Naive thymus-derived CD8-positive, alpha-beta T cell (primary cell): ENCODE measurements at regions not wholly inside any gene's neighbourhood (a gene's known extent, or its start where the extent isn't known, plus 50 kb on each side); places are given as distances from the start of the nearest gene placed in this dataset.

Experiments used
- ATAC-seq, 2 donors: fragments of 150-1000 bp; cut with Tn5 transposase in 1 of 2; sonication (Bioruptor Pico), chemical (Tn5 transposase) in 1 of 2; 1 replicate in 1 of 2; 2 replicates in 1 of 2; pipeline ENCODE4 v1.10.0; 2021; ENCODE audit warnings: mild to moderate bottlenecking in 2 of 2, moderate library complexity in 2 of 2
- POLR2A ChIA-PET: fragments of 350-600 bp; sonication (Branson Sonifier 250); formaldehyde crosslinking; loops from one replicate; lab custom pipeline; 2021; ENCODE audit warnings: antibody characterized with exemption; lab: Charles Lee
- DNase-seq, 10 donors: peaks; one replicate each; pipeline versions ENCODE4 v3.0.0 to v3.0.0-alpha.2; 2020 to 2022
- H3K27ac Mint-ChIP-seq, 10 donors: one replicate each; pipeline ENCODE4 v1.8.0; 2020 to 2022; ENCODE audit warnings: mild to moderate bottlenecking in 10 of 10, mixed read lengths in 10 of 10, moderate library complexity in 4 of 10, inconsistent platforms in 1 of 10
- H3K27me3 Mint-ChIP-seq, 5 donors: one replicate each; pipeline ENCODE4 v1.8.0; 2021 to 2022; ENCODE audit warnings: mixed read lengths in 5 of 5
- H3K36me3 Mint-ChIP-seq, 3 donors: one replicate each; pipeline ENCODE4 v1.8.0; 2020 to 2022; ENCODE audit warnings: mixed read lengths in 3 of 3, mild to moderate bottlenecking in 2 of 3, inconsistent platforms in 1 of 3
- H3K4me1 Mint-ChIP-seq, 4 donors: one replicate each; pipeline ENCODE4 v1.8.0; 2021 to 2022; ENCODE audit warnings: mixed read lengths in 4 of 4
- H3K4me3 Mint-ChIP-seq, 10 donors: one replicate each; pipeline ENCODE4 v1.8.0; 2020 to 2022; ENCODE audit warnings: mild to moderate bottlenecking in 10 of 10, mixed read lengths in 10 of 10, moderate library complexity in 6 of 10, inconsistent platforms in 1 of 10
- H3K9me3 Mint-ChIP-seq, 9 donors: one replicate each; pipeline ENCODE4 v1.8.0; 2020 to 2022; ENCODE audit warnings: mixed read lengths in 9 of 9, mild to moderate bottlenecking in 3 of 9, inconsistent platforms in 1 of 9, moderate library complexity in 1 of 9

DNA sequence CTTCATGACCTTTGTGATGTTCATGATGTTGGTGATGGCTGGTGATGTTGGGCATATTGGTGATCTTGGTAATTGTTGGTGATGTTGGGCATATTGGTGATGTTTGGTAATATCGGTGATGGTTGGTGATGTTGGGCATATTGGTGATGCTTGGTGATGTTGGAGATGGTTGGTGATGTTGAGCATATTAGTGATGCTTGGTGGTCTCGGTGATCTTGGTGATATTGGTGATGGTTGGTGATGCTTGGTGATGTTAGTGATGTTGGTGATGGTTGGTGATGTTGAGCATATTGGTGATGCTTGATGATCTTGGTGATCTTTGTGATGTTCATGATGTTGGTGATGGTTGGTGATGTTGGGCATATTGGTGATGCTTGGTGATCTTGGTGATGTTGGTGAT, 73.8 kb downstream of the IRX2 start:
- no peak for ATAC-seq
- H3K4me3 Mint-ChIP-seq, result no peak overlapping the region

DNA sequence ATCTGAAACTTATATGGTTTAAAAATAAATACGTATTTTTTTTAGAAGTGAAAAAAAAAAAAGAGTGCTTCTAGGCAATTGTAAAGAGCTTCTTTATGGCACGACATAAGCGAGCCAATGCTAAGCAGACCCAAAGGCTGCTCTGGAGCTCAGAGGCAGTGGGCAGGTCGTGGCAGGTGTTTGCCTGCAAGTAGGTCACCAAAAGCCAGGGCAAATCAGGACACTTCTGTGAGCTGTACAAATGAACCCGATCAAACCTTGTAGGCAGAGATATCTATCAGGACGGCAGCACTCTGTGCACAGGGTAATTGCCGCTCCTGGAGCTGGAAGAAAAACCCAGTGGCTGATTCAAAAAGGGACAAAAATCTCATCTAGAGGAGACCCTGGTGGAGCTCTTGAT, 75.9 kb downstream of the IRX2 start:
- Mint-ChIP-seq H3K4me3 (no peak overlapping the region), H3K36me3 (no peaks in the 10 kb centered on the region)
- POLR2A ChIA-PET, result no interaction called here

More for the DNA sequence above, 73.8 kb downstream of the IRX2 start:
- DNase-seq, result no peak
- Mint-ChIP-seq H3K4me1 (no peaks in the 10 kb centered on the region), H3K36me3 (no peaks in the 10 kb centered on the region), H3K27me3 (peaks cover 0 to 4% (median 0%) of the 10 kb centered on the region in 5 donors), H3K27ac (no peak overlapping the region), H3K9me3 (peaks cover 0 to 9% (median 3%) of the 10 kb centered on the region in 9 donors)
- POLR2A ChIA-PET, result no interaction called here

GRCh38 chr5:2674456-2674855, 77.0 kb downstream of the IRX2 start:
- no peaks in the 10 kb centered on the region for H3K4me1 Mint-ChIP-seq
- no peak overlapping the region for H3K27ac Mint-ChIP-seq
- no peaks in the 10 kb centered on the region for H3K36me3 Mint-ChIP-seq
- no peaks in the 10 kb centered on the region for H3K27me3 Mint-ChIP-seq
- POLR2A ChIA-PET, result no interaction called here
- DNase-seq, result no peak
- H3K4me3 Mint-ChIP-seq, result no peak overlapping the region
- peaks cover 0 to 9% (median 3%) of the 10 kb centered on the region in 9 donors for H3K9me3 Mint-ChIP-seq
- ATAC-seq, result no peak

More for the DNA sequence above, 75.9 kb downstream of the IRX2 start:
- DNase-seq (no peak), ATAC-seq (no peak)
- no peak overlapping the region for H3K27ac Mint-ChIP-seq
- no peaks in the 10 kb centered on the region for H3K4me1 Mint-ChIP-seq
- H3K9me3 Mint-ChIP-seq, result peaks cover 0 to 9% (median 3%) of the 10 kb centered on the region in 9 donors
- H3K27me3 Mint-ChIP-seq, result no peaks in the 10 kb centered on the region

- ATAC-seq (no peak), DNase-seq (no peak)
- POLR2A ChIA-PET, result no interaction called here
- Mint-ChIP-seq H3K9me3 (peaks cover 0 to 3% (median 2%) of the 10 kb centered on the region in 9 donors), H3K36me3 (no peaks in the 10 kb centered on the region), H3K27me3 (no peaks in the 10 kb centered on the region), H3K4me3 (no peak overlapping the region), H3K4me1 (no peaks in the 10 kb centered on the region), H3K27ac (no peak overlapping the region)
Observed at GRCh38 chr5:2670940-2671339, 80.5 kb downstream of the IRX2 start.

DNA sequence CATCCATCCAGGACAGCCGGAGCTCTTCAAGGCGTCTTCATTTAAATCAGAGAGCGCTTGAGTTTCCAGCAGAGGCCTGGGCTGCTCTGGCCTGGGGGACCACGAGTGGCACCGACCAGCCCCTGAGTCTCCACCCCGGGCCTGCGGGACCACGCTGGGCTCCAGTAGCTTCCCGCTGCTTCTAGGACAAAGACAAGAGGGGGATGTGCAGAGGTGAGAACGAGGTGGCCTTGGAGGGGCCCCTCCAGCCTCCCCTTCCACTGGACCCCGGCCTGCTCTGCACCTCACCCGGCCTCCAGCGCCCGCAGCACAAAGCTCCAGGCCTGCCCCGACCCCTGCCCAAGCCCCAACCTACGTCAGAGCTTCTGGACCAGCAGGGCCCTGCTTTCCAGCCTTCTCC, 81.6 kb downstream of the IRX2 start:
- Mint-ChIP-seq H3K4me1 (no peaks in the 10 kb centered on the region), H3K9me3 (peaks cover 0 to 3% (median 0%) of the 10 kb centered on the region in 9 donors), H3K36me3 (no peaks in the 10 kb centered on the region), H3K27ac (no peak overlapping the region), H3K27me3 (peaks cover 0 to 2% (median 0%) of the 10 kb centered on the region in 5 donors), H3K4me3 (no peak overlapping the region)
- POLR2A ChIA-PET, result no interaction called here
- DNase-seq (no peak), ATAC-seq (no peak)

DNA sequence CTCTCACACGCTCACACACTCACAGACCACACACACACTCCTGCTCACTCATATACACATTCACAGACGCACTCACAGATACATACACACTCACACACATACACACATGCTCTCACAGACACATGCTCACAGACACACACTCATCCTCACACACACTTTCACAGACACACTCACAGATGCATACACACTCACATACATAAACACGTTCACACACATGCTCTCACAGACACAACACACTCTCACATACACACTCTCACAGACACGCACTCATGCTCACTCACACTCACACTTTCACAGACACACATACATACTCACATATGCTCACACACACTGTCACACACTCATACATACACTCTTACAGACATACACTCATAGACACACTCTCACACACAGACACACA, 82.2 kb downstream of the IRX2 start:
- no peaks in the 10 kb centered on the region for H3K36me3 Mint-ChIP-seq
- H3K4me3 Mint-ChIP-seq, result no peak overlapping the region
- peaks cover 3 to 8% (median 3%) of the 10 kb centered on the region in 5 donors for H3K27me3 Mint-ChIP-seq
- H3K9me3 Mint-ChIP-seq, result peaks cover 0 to 2% (median 0%) of the 10 kb centered on the region in 9 donors
- POLR2A ChIA-PET, result no interaction called here
- H3K27ac Mint-ChIP-seq, result no peak overlapping the region
- ATAC-seq (no peak), DNase-seq (no peak)
- H3K4me1 Mint-ChIP-seq, result no peaks in the 10 kb centered on the region

DNA sequence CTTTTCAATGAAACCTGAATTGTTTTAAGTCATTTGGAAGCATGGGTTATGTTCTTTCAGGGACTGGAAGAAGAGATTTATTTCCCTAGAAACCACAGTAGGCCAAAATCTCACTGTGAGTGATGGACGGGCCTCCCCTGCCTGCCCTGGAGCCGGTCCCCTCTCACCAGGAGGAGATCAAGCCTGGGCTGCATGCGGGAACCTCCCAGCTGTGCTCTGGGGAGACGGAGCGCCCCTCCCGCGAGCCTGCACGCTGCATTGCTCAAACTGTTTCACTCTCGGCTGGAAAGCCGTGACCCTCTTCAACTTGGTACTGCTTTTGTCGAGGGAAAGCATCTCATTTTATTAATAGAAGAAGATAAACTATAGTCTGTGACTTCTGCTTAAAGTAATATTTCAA, 85.4 kb downstream of the IRX2 start:
- H3K36me3 Mint-ChIP-seq, result no peaks in the 10 kb centered on the region
- no peak overlapping the region for H3K27ac Mint-ChIP-seq
- peaks cover 3 to 21% (median 7%) of the 10 kb centered on the region in 5 donors for H3K27me3 Mint-ChIP-seq
- no peaks in the 10 kb centered on the region for H3K4me1 Mint-ChIP-seq
- ATAC-seq (no peak), DNase-seq (no peak)
- POLR2A ChIA-PET, result no interaction called here
- H3K9me3 Mint-ChIP-seq, result peaks cover 0 to 10% (median 0%) of the 10 kb centered on the region in 9 donors
- no peak overlapping the region for H3K4me3 Mint-ChIP-seq

DNA sequence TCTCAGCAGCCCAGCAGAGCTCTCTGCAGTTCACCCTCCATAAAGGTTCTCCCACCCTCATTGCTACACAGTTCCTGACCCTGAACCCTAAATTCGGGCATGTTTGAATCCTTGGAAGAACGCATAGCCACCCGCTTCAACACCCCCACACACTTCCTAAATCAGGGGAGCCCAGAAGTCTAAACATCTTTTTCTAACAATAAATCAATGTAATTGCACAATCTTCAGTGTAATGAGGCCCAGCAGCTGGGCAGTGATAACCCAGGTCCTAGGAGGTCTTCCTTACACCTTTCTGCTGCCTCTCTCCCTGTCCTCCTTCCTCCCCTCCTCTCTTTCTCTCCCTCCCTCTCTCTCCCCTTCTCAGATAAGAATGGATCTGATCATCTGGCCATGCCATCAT, 88.0 kb downstream of the IRX2 start:
- Mint-ChIP-seq H3K27me3 (peaks cover 3 to 29% (median 7%) of the 10 kb centered on the region in 5 donors), H3K4me1 (no peaks in the 10 kb centered on the region), H3K36me3 (no peaks in the 10 kb centered on the region), H3K4me3 (no peak overlapping the region), H3K27ac (no peak overlapping the region), H3K9me3 (peaks cover 0 to 10% (median 0%) of the 10 kb centered on the region in 9 donors)
- ATAC-seq (no peak), DNase-seq (no peak)
- POLR2A ChIA-PET, result no interaction called here

GRCh38 chr5:2660315-2660714, 91.2 kb downstream of the IRX2 start:
- DNase-seq (no peak), ATAC-seq (no peak)
- Mint-ChIP-seq H3K9me3 (peaks cover 0 to 10% (median 0%) of the 10 kb centered on the region in 9 donors), H3K4me3 (no peak overlapping the region), H3K36me3 (no peaks in the 10 kb centered on the region), H3K4me1 (peaks cover 0 to 1% (median 0%) of the 10 kb centered on the region in 4 donors), H3K27me3 (peaks cover 3 to 35% (median 10%) of the 10 kb centered on the region in 5 donors), H3K27ac (no peak overlapping the region)
- POLR2A ChIA-PET, result no interaction called here

DNA sequence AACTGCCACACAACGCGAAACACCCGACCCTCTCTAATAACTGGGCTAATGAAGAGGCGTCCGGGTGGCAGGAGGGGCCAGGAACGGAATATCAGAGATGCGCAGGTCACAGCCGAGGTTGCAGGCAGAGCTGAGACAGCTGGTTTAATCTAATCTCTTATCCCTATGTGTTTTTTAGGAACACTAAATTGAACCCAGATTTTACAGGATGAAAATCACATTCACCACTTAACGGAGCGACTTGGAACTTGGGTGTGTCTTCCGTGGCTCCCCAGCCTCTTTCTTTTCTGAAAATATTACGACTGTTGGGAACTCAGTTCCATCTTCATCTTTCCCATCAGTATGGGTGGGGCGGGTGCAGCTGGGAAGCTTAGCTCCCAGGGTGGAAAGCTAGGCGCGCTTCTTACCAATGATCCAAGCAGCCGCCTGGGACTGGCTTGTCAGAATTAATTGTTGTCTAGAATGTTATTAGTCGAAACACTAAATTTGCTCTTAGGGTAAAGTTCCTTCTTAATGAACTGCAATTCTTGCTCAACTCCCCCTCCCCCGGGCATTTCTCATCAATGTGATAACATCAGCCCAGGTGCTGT, 92.5 kb downstream of the IRX2 start:
- no peak overlapping the region for H3K27ac Mint-ChIP-seq
- H3K36me3 Mint-ChIP-seq, result no peaks in the 10 kb centered on the region
- H3K9me3 Mint-ChIP-seq, result peaks cover 0 to 8% (median 0%) of the 10 kb centered on the region in 9 donors
- ATAC-seq, result no peak
- H3K4me1 Mint-ChIP-seq, result peaks cover 0 to 1% (median 0%) of the 10 kb centered on the region in 4 donors
- H3K4me3 Mint-ChIP-seq, result no peak overlapping the region
- POLR2A ChIA-PET, result no interaction called here
- no peak for DNase-seq
- H3K27me3 Mint-ChIP-seq, result peaks cover 2 to 37% (median 11%) of the 10 kb centered on the region in 5 donors

GRCh38 chr5:2658447-2658846, 93.0 kb downstream of the IRX2 start:
- no peaks in the 10 kb centered on the region for H3K36me3 Mint-ChIP-seq
- peaks cover 0 to 6% (median 0%) of the 10 kb centered on the region in 9 donors for H3K9me3 Mint-ChIP-seq
- H3K4me1 Mint-ChIP-seq, result peaks cover 0 to 1% (median 0%) of the 10 kb centered on the region in 4 donors
- no peak overlapping the region for H3K27ac Mint-ChIP-seq
- peaks cover 2 to 37% (median 8%) of the 10 kb centered on the region in 5 donors for H3K27me3 Mint-ChIP-seq
- ATAC-seq (no peak), DNase-seq (no peak)
- no peak overlapping the region for H3K4me3 Mint-ChIP-seq
- POLR2A ChIA-PET, result no interaction called here

DNA sequence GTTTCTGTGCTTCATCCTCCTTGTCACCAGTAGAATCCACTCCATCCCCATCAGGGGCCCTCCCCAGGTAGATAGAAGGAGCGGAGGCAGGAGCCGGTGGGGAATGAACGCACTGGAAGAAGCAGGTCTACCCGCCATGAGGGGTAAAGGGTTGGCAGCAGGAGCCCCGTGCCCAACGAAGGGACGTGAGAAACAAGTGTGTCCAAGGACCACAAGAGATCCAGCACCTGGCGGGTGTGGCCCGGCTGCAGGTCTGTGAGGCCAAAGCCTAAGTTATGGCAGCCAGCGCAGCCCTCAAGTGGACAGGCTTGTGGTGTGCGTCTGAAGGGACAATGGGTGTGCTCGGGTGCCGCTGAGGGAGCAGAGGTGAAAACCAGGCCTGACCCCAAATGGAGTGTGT, 94.3 kb downstream of the IRX2 start:
- Mint-ChIP-seq H3K9me3 (peaks cover 0 to 6% (median 0%) of the 10 kb centered on the region in 9 donors), H3K4me3 (no peak overlapping the region), H3K36me3 (no peaks in the 10 kb centered on the region), H3K4me1 (peaks cover 0 to 1% (median 0%) of the 10 kb centered on the region in 4 donors), H3K27ac (no peak overlapping the region), H3K27me3 (peaks cover 4 to 37% (median 8%) of the 10 kb centered on the region in 5 donors)
- POLR2A ChIA-PET, result no interaction called here
- DNase-seq, result no peak
- no peak for ATAC-seq

DNA sequence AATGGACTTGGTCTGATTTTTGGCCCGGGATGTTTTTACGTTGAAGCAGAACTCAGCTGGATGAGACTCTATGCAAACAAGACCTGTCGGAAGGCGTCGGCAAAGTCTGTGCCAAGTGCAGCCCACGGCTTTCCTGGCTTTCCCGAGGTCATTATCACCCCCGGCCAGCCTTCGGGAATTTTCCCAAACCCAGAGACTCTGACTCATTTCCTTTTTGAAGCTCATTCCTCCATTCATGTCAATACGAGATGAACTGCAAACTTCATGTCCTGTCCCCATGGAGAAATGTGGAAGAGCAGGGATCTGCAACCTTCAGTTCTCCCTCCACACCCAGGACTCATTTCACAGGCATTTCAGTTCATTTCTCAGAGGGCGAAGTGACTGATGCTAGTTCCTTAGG, 95.3 kb downstream of the IRX2 start:
- DNase-seq, result no peak
- no peak overlapping the region for H3K4me3 Mint-ChIP-seq
- no peak overlapping the region for H3K27ac Mint-ChIP-seq
- H3K27me3 Mint-ChIP-seq, result peaks cover 4 to 37% (median 8%) of the 10 kb centered on the region in 5 donors
- peaks cover 0 to 1% (median 0%) of the 10 kb centered on the region in 4 donors for H3K4me1 Mint-ChIP-seq
- no peaks in the 10 kb centered on the region for H3K36me3 Mint-ChIP-seq
- POLR2A ChIA-PET, result no interaction called here
- H3K9me3 Mint-ChIP-seq, result peaks cover 0 to 6% (median 0%) of the 10 kb centered on the region in 9 donors
- no peak for ATAC-seq

DNA sequence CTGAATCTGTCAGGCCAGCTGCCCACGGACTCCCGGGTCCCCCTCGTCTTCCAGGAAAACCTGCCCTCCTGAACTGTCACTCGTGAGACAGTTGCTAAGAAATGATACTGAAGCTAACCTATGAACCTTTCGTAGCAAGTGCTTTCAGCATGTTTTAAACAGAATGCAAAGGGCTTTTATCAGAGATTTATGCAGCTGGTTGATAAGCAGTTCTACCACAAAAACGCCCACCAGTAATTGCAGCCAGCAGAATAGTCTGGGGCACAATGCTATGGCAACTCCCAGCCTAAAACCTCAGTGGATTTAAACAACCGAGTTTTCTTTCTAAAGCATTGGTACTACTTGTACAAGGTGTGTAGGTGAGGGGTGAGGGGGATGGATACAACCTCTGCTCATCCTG, 97.5 kb downstream of the IRX2 start:
- H3K4me3 Mint-ChIP-seq, result no peak overlapping the region
- DNase-seq, result no peak
- H3K9me3 Mint-ChIP-seq, result peaks cover 0 to 6% (median 0%) of the 10 kb centered on the region in 9 donors
- H3K36me3 Mint-ChIP-seq, result no peaks in the 10 kb centered on the region
- POLR2A ChIA-PET, result no interaction called here
- H3K4me1 Mint-ChIP-seq, result peaks cover 0 to 3% (median 0%) of the 10 kb centered on the region in 4 donors
- H3K27me3 Mint-ChIP-seq, result peaks cover 4 to 33% (median 12%) of the 10 kb centered on the region in 5 donors
- no peak for ATAC-seq
- no peak overlapping the region for H3K27ac Mint-ChIP-seq
